Effector CD8-positive, alpha-beta T cell (primary cell): ENCODE measurements at regions not wholly inside any gene's neighbourhood (a gene's known extent, or its start where the extent isn't known, plus 50 kb on each side); places are given as distances from the start of the nearest gene placed in this dataset.
"Not testable (repeated sequence)": the region's sequence is repeated elsewhere in the genome, so short reads cannot be mapped to it uniquely, and the experiment has no call there.

Source experiments
- DNase-seq: peaks from one replicate; lab custom pipeline; 2025; lab: John Stamatoyannopoulos, UW

DNA sequence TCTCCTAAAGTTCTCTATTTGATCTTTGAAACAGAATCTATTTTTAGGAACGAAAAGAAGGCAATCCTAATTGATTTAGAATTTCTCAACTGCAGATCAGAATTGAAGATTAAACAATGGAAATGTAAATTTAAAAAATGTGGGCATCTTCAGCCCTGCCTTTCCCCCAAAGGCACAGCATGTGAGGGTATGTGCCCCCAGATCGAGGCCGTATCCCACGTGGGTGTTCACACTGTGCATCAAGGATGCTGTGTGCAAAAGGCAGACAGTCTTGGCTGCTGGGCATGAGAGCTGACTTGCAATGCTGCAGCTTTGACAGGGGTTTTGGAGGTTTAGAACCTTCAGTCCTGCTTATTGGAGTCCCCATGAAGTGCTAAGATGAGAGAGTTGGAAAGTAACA is 346.3 kb downstream of the VRK1 start:
- DNase-seq, result no peak

DNA sequence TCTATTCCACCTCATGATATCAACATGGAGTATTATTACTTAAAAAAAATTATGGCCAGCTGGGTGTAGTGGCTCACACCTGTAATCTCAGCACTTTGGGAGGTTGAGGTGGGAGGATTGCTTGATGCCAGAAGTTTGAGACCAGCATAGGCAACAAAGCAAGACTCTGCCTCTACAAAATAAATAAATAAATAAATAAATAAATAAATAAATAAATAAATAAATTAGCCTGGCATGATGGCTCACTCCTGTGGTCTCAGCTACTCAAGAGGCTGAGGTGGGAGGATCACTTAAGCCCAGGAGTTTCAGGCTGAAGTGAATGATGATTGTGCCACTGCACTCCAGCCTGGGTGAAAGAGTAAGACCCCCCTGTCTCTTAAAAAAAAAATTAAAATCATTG is 350.8 kb downstream of the VRK1 start:
- not testable (repeated sequence) for DNase-seq

DNA sequence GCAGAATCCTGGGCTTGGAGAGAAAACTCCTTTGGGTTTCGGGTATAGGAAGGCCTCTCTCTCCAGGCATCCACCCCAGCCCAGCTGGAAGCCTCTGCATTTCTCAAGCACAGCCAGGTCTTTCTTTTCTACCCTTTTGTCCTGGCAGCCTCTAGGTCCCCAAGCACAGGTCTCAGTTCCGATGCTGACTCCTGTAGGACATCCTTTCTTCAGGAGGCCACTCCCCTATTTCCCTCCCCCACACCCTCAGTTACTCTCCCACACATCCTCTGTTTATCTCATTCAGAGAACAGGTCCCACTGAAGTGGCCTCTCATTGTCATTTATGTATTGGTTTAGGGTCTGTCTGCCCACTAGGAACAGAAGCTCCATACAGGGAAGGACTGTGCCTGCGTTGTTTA is 352.6 kb downstream of the VRK1 start:
- DNase-seq, result no peak

GRCh38 chr14:97153527-97153926 is 356.3 kb downstream of the VRK1 start:
- no peak for DNase-seq

DNA sequence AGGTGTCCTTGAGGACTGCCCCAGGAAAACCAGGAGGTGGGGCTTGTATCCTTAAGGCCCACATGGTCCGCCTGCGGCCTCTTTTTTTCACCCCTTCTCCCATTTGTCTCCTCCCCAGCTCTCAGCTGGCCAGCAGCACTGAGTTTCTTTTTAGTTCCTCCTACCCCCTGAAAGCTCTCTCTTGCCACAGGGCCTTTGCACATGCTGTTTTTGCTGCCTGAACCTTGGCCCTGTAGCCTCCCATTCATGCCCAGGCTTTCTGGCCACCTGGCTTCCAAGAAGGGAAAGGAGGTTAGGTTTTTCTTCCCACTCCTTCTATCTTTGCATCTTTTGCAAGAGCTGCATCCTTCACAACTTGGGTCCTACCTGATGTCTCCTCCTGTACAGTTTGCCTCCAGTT is 358.1 kb downstream of the VRK1 start:
- DNase-seq, result no peak

DNA sequence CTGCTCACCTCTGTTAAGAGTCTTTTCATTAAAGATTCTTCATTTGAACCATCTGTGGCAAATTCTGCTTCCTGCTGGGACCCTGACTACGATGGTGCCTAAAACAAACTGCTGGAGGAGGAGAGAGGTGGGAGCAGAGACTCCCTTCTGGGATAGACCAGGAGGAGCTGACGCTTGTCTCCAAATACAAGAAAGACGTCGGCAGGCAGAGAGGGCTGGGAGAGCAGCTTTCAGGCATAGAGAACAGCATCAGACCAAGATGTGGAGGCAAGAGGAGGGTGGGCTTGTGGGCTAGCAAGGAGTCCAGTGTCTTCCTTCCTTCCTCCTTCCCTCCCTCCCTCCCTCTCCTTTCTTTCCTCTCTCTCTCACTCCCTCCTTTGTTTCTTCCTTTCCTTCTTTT is 358.6 kb downstream of the VRK1 start:
- no peak for DNase-seq

DNA sequence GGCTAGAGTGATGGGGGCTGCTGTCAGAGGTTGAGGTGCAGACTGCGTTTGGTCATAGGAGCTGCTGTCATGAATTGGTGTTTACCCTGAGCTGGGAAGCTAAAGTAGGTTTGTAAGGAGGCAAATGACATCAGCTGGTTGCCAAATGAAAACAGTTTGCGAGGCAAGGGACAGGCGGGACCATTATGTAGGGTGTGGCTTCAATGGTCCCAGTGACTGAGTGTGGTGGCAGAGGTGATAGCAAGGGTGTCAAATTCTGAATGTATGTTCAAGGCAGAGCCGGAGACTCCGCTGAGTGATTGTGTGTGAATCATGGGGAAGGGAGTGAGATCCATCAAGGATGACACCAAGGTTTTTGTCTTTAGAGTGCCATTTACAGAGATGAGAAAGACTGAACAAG is 359.5 kb downstream of the VRK1 start:
- no peak for DNase-seq

- no peak for DNase-seq
These were observed 360.9 kb downstream of the VRK1 start for GRCh38 chr14:97158102-97158501.

DNA sequence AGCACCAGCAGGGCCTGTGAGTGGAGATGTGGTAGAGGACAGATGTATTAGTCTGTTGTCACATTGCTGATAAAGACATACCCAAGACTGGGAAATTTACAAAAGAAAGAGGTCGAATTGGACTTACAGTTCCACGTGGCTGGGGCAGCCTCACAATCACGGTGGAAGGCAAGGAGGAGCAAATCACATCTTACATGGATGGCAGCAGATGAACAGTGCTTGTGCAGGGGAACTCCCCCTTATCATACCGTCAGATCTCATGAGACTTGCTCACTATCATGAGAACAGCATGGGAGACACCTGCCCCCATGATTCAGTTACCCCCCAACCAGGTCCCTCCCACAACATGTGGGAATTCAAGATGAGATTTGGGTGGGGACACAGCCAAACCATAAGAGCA is 361.9 kb downstream of the VRK1 start:
- no peak for DNase-seq

- no peak for DNase-seq
These were observed 365.4 kb downstream of the VRK1 start for GRCh38 chr14:97162621-97163020.

GRCh38 chr14:97164021-97164420 is 366.8 kb downstream of the VRK1 start:
- DNase-seq, result no peak

DNA sequence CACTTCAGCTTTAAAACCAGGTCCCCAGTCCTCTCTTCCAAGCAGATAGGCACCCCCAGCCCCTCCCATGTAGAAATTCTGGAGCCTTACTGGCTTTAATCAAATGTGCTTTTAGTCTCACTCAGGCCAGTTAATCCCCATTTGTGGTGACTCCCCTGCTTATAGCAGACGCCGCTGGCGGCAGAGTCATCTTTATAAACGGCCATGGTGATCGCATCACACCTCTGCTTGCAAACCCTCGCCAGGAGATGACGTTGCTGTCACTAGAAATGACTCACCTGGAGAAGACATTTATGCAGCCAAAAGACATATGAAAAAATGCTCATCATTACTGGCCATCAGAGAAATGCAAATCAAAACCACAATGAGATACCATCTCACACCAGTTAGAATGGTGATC is 369.3 kb downstream of the VRK1 start:
- no peak for DNase-seq

DNA sequence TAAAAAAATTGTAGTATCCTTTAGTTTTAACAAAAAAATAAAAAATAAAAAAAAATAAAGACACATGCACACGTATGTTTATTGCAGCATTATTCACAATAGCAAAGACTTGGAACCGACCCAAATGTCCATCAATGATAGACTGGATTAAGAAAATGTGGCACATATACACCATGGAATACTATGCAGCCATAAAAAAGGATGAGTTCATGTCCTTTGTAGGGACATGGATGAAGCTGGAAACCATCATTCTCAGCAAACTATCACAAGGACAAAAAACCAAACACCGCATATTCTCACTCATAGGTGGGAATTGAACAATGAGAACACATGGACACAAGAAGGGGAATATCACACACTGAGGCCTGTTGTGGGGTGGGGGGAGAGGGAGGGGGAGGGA is 370.4 kb downstream of the VRK1 start:
- not testable (repeated sequence) for DNase-seq

DNA sequence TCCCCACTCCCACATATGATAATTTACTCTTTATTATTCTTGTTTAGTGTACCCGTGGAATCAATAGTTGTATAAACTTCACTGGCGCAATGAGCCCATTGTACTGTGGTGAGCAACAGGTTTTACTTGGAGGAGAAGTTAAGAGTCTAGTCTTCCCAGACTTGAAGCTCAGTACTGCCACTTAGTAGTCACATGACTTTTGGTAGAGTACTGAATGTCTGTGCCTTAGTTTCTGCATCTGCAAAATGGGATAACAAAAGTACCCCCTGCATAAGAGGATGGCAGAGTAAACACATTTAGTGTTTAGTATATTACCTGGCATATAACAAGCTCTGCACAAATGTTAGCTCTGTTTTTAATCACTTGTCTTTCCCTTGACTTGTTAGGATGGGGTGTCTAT is 375.5 kb downstream of the VRK1 start:
- DNase-seq, result no peak

GRCh38 chr14:97177016-97177415 is 379.8 kb downstream of the VRK1 start:
- no peak for DNase-seq

GRCh38 chr14:97177635-97178034 is 380.5 kb downstream of the VRK1 start:
- DNase-seq, result no peak

DNA sequence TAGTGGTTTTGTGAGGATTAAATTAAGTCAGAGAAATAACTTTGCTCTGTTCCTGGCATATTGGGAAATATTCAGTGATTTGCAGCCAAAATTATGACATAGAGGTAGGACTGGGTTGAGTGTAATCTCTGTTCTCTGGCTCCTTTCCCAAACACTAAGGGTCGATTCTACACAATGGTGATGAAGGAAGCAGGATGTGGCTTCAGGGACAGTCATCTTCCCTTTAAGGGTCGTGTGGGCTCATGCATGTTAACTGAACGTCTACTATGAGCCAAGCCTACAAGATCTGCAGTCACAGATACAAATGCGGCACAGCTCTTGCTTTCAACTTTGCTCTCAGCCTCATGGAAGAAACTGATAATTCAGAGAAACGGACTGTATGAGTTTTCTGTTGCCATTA is 381.6 kb downstream of the VRK1 start:
- DNase-seq, result no peak

- no peak for DNase-seq
These were observed 382.4 kb downstream of the VRK1 start for GRCh38 chr14:97179573-97179972.

GRCh38 chr14:97180304-97181200 is 383.4 kb downstream of the VRK1 start:
- no peak for DNase-seq

DNA sequence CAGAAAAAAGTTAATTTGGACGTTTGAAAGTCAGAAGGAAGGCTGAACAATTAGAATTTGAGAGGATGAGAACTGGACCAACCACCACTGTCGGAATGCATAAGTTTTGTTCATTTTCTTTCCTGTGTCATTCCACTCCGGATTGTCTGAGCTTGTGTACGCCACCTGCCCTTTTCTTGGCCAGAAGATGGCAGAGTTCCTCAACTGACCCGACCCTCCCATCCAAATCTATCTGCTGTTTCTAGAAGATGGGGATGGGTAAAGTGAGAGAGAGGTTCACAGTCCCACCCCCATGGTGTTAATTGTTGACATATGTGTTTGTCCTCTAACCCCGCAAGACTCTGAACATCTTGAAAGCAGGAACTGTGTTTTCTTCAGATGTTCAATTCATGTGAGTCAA is 388.0 kb downstream of the VRK1 start:
- DNase-seq, result no peak

- no peak for DNase-seq
These were observed 390.7 kb downstream of the VRK1 start for GRCh38 chr14:97187916-97188315.

GRCh38 chr14:97196336-97196735 is 399.2 kb downstream of the VRK1 start:
- DNase-seq, result no peak

DNA sequence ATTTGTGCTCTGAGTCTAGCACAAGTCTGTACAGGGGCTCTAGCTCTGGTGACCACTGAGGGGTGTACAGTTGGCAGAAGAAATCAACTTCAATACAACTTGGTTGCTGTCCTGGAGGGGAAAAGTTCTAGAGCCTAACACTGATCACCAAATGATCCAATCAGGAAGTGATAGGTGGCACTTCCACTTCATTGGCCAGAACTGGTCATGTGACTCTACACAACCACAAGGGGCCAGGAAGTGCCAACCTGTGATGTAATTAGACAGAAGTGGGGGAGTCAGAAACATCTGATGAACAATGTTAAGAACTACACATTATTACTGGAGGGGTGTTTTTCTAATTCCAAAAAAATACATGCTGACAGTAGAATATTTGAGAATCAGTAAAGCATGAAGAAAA is 401.6 kb downstream of the VRK1 start:
- DNase-seq, result no peak

DNA sequence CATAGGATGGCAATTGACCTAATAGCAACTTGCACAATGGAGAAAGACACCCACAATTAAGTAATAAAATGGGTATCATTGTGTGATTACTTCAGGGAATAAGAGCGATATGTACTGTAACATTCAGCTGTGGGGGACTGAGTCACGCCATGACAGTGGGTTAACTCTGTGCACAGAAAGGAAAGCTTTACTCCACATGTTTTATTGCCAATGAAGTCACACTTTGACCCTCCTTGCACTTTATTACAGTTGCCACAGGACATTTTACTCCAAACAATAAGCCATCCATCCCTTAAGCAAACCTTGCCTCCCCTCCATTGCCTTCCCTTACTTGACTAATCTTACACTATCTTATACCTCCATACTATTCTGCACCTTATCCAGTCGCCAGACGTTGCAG is 403.1 kb downstream of the VRK1 start:
- no peak for DNase-seq
